ENCODE measurements at regions not wholly inside any gene's neighbourhood (a gene's known extent, or its start where the extent isn't known, plus 50 kb on each side); places are given as distances from the start of the nearest gene placed in this dataset.

DNA sequence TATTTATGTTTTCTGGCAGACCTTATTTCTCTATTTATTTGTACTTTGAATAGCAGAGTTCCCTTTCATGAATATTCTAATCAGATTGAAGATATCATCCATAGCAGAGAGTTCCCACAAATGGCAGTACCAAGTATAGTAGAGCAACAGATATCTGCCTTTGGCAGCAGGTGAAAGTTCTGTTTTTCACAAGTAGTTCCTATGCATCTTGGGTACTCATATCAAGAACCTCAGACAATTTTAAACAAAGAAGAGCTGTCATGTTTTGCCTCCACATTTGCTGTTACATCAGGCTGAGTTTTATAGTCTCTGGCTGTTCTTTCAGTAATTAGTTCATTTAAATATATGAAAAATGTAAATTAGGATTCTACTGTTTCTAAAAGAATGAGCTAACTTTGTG is 252.0 kb downstream of the KCNC2 start:
- TF ChIP-seq, protein P1, sequence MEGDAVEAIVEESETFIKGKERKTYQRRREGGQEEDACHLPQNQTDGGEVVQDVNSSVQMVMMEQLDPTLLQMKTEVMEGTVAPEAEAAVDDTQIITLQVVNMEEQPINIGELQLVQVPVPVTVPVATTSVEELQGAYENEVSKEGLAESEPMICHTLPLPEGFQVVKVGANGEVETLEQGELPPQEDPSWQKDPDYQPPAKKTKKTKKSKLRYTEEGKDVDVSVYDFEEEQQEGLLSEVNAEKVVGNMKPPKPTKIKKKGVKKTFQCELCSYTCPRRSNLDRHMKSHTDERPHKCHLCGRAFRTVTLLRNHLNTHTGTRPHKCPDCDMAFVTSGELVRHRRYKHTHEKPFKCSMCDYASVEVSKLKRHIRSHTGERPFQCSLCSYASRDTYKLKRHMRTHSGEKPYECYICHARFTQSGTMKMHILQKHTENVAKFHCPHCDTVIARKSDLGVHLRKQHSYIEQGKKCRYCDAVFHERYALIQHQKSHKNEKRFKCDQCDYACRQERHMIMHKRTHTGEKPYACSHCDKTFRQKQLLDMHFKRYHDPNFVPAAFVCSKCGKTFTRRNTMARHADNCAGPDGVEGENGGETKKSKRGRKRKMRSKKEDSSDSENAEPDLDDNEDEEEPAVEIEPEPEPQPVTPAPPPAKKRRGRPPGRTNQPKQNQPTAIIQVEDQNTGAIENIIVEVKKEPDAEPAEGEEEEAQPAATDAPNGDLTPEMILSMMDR (conservative IDR thresholded peaks at IDR 0.05; ENCODE audit: low read depth, low read length) = no peak
- no peak for TF ChIP-seq EZH2phosphoT487 (IDR thresholded peaks at IDR 0.05; ENCODE audit: borderline replicate concordance, low read length)
- TF ChIP-seq EZH2 (IDR thresholded peaks at IDR 0.05; ENCODE audit: low read length, unreplicated experiment) = no peak

Data from PC-3 (cell line).